NB4 (cell line): ENCODE measurements at regions not wholly inside any gene's neighbourhood (a gene's known extent, or its start where the extent isn't known, plus 50 kb on each side); places are given as distances from the start of the nearest gene placed in this dataset.

Experiments
- DNase-seq: peaks from one replicate; pipeline ENCODE4 v3.0.0; 2010; ENCODE audit warnings: low read depth
- H3K4me3 ChIP-seq: one replicate; pipeline ENCODE4 v1.5.1; 2011; ENCODE audit warnings: mild to moderate bottlenecking, low read depth, low read length, moderate library complexity
- MYC ChIP-seq: IDR thresholded peaks from 2 replicates; pipeline ENCODE4 v1.6.1; 2011; ENCODE audit warnings: low read depth, low read length
- POLR2A ChIP-seq: IDR thresholded peaks from 2 replicates; pipeline ENCODE4 v1.6.1; 2011; ENCODE audit warnings: mild to moderate bottlenecking; ENCODE audit not compliant: insufficient read length; ENCODE audit errors: extremely low read depth
- TF ChIP-seq, protein P1 (sequence below): IDR thresholded peaks from one replicate; pipeline ENCODE4 v1.5.1; 2012; ENCODE audit warnings: low read depth, low read length
- TF ChIP-seq, protein P2 (sequence below): IDR thresholded peaks from 2 replicates; pipeline ENCODE4 v1.6.1; 2011; ENCODE audit warnings: low read depth, low read length

DNA sequence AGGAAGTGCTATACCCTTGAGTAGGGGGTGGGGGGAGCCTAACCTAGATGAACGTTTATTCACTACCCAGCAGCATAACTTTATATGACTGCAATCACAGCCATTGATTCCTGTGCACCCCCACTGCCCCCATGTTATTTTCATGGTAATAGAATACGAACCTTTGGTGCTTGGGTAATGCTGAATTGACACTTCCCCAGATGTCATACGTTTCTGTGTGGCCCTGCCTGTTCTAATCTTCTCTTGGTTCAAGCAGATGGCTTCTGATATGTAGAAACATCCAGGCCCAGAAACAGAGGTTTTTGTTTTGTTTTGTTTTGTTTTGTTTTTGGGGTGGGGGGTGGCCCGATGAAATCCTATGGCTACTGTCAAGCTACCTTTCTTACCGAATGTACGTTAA, 237.9 kb upstream of the TOPAZ1 start:
- TF ChIP-seq, protein P1, sequence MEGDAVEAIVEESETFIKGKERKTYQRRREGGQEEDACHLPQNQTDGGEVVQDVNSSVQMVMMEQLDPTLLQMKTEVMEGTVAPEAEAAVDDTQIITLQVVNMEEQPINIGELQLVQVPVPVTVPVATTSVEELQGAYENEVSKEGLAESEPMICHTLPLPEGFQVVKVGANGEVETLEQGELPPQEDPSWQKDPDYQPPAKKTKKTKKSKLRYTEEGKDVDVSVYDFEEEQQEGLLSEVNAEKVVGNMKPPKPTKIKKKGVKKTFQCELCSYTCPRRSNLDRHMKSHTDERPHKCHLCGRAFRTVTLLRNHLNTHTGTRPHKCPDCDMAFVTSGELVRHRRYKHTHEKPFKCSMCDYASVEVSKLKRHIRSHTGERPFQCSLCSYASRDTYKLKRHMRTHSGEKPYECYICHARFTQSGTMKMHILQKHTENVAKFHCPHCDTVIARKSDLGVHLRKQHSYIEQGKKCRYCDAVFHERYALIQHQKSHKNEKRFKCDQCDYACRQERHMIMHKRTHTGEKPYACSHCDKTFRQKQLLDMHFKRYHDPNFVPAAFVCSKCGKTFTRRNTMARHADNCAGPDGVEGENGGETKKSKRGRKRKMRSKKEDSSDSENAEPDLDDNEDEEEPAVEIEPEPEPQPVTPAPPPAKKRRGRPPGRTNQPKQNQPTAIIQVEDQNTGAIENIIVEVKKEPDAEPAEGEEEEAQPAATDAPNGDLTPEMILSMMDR = no peak
- TF ChIP-seq POLR2A (no peak), MYC (no peak)
- TF ChIP-seq, protein P2, sequence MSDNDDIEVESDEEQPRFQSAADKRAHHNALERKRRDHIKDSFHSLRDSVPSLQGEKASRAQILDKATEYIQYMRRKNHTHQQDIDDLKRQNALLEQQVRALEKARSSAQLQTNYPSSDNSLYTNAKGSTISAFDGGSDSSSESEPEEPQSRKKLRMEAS = no peak
- no peak for DNase-seq
- H3K4me3 ChIP-seq = no peak overlapping the region

DNA sequence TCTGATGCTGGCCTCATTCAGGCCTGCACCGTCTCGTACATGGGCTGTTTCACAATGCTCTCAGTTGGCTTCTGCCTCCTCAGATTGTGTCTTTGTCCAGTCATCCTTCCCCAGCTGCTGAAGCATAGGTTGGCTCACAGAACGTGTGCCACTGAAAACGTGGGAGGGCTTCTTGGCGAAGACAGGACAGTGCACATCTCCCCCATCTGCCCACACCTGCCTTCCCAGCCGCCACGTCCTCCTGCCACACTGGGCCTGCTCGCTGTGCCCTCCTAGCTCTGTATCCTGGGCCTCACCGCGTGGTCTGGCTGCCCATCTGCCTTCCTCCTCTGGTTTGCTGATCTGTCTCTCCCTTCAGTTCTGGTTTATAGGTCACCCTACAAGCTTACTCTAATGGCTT, 230.0 kb upstream of the TOPAZ1 start:
- TF ChIP-seq MYC (no peak), POLR2A (no peak)
- TF ChIP-seq, protein P2 = no peak
- TF ChIP-seq, protein P1 = no peak
- DNase-seq = no peak
- H3K4me3 ChIP-seq = no peak overlapping the region

DNA sequence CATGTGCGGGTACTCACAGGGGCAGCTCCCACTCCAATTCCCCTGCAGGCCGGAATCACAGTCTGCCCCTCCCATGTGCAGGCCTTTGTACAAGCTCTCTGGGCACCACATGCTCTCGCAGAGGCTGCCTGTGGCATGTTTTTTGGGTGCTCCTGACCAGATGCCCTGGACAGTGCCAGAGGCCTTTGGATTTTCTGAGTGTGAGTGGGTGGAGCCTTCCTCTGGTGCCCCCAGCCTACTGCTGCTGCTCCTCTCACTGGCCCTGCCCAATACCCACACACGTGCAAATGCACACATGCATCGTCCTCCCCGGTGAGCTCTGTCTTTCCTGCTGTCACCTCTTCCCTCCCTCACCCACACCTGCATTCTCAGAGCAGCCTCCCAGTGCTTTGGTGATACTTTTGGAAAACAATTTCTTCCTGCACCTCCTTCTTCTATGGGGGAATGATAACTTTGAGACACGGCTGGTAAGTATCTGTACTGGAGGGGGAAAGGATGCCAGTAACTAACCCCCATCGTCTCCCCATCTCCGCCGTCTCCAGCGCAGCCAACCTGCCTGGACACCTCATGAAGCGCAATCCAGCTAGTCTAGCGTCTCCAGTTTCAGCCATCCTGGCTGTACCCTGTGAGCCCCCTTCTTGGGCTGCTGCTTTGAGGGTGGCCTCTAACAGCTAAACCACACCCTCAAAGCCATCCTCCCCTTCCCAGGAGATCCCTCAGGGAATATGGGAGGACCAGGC, 229.4 kb upstream of the TOPAZ1 start:
- DNase-seq = no peak
- H3K4me3 ChIP-seq = no peak overlapping the region
- TF ChIP-seq POLR2A (no peak), MYC (no peak)
- TF ChIP-seq, protein P1 = no peak
- TF ChIP-seq, protein P2 = no peak

DNA sequence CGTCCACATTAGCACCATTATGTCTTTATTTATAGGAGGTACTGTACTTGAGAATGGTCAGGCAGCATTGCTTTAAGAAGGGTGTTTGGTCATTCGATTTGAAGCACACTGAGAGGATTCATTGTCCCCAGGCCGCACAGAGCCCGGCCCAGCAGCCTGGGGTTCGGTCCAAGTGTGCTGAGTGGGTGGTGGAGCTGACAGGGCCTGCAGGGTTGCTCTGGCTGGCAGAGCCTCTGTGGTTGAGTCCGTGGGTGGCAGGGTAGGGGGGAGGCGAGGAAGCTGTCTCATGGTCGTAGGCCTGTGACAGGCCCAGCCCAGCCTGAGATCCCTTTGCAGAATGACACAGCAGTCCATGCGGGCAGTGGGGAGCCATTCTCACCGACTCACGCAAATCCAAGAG, 227.7 kb upstream of the TOPAZ1 start:
- no peak overlapping the region for H3K4me3 ChIP-seq
- no peak for TF ChIP-seq MYC
- TF ChIP-seq, protein P2 = no peak
- TF ChIP-seq, protein P1 = no peak
- TF ChIP-seq POLR2A = no peak

DNA sequence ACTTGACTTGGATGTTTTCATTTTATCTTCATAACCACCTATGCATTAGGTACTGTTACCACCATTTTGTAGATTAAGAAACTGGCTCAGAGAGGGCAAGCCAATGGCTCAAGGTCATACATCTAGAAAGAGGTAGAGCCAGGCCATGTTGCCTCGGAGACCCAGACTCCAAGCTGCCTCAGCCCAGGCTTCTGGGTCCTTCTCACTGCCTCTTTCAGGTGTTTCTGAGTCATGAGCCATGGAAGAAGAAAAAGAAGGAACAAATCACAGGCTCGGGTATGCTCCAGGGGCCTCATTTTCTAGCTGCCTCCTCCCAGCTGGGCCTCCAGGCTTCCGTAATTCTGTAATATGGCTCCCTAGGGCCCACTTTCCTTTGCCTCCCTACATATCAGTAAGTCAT, 226.5 kb upstream of the TOPAZ1 start:
- TF ChIP-seq MYC = no peak
- no peak for TF ChIP-seq POLR2A
- TF ChIP-seq, protein P1 = no peak
- TF ChIP-seq, protein P2 = no peak
- DNase-seq = no peak
- no peak overlapping the region for H3K4me3 ChIP-seq

More for the DNA sequence above, 227.7 kb upstream of the TOPAZ1 start:
- DNase-seq = peak; percentile 20
